GM19043 (cell line): ENCODE measurements at regions not wholly inside any gene's neighbourhood (a gene's known extent, or its start where the extent isn't known, plus 50 kb on each side); places are given as distances from the start of the nearest gene placed in this dataset.

Experiments used
- ATAC-seq: cut with Tn5 transposase; IDR thresholded peaks from one replicate; pipeline ENCODE4 v1.9.1; 2021; ENCODE audit warnings: low read depth; ENCODE audit not compliant: unreplicated experiment

- ATAC-seq = no peak
These were observed 434.4 kb upstream of the PDE3A start for GRCh38 chr12:19933924-19934323.

GRCh38 chr12:19937161-19937560 lies 431.2 kb upstream of the PDE3A start:
- no peak for ATAC-seq

GRCh38 chr12:19938031-19938430 lies 430.3 kb upstream of the PDE3A start:
- ATAC-seq = no peak

- ATAC-seq = no peak
These were observed 429.8 kb upstream of the PDE3A start for GRCh38 chr12:19938491-19938890.

GRCh38 chr12:19940267-19940666 lies 428.1 kb upstream of the PDE3A start:
- no peak for ATAC-seq

- no peak for ATAC-seq
These were observed 427.2 kb upstream of the PDE3A start for GRCh38 chr12:19941096-19941495.

GRCh38 chr12:19945559-19946435 lies 422.5 kb upstream of the PDE3A start:
- no peak for ATAC-seq

- no peak for ATAC-seq
These were observed 421.8 kb upstream of the PDE3A start for GRCh38 chr12:19946550-19946949.

GRCh38 chr12:19947344-19947743 lies 421.0 kb upstream of the PDE3A start:
- no peak for ATAC-seq

GRCh38 chr12:19951664-19952063 lies 416.7 kb upstream of the PDE3A start:
- ATAC-seq = no peak

GRCh38 chr12:19953734-19954133 lies 414.6 kb upstream of the PDE3A start:
- no peak for ATAC-seq

- no peak for ATAC-seq
These were observed 414.2 kb upstream of the PDE3A start for GRCh38 chr12:19954163-19954562.

- no peak for ATAC-seq
These were observed 410.8 kb upstream of the PDE3A start for GRCh38 chr12:19957308-19958125.

- ATAC-seq = no peak
These were observed 409.9 kb upstream of the PDE3A start for GRCh38 chr12:19958389-19958788.

GRCh38 chr12:19959353-19959752 lies 409.0 kb upstream of the PDE3A start:
- ATAC-seq = no peak

GRCh38 chr12:19960527-19960926 lies 407.8 kb upstream of the PDE3A start:
- no peak for ATAC-seq

- no peak for ATAC-seq
These were observed 406.1 kb upstream of the PDE3A start for GRCh38 chr12:19962192-19962591.

GRCh38 chr12:19963972-19964371 lies 404.4 kb upstream of the PDE3A start:
- ATAC-seq = no peak

- ATAC-seq = no peak
These were observed 403.8 kb upstream of the PDE3A start for GRCh38 chr12:19964549-19964948.

GRCh38 chr12:19965196-19966038 lies 402.9 kb upstream of the PDE3A start:
- ATAC-seq = no peak

- no peak for ATAC-seq
These were observed 401.3 kb upstream of the PDE3A start for GRCh38 chr12:19967001-19967400.
